ENCODE measurements at regions not wholly inside any gene's neighbourhood (a gene's known extent, or its start where the extent isn't known, plus 50 kb on each side); places are given as distances from the start of the nearest gene placed in this dataset.

DNA sequence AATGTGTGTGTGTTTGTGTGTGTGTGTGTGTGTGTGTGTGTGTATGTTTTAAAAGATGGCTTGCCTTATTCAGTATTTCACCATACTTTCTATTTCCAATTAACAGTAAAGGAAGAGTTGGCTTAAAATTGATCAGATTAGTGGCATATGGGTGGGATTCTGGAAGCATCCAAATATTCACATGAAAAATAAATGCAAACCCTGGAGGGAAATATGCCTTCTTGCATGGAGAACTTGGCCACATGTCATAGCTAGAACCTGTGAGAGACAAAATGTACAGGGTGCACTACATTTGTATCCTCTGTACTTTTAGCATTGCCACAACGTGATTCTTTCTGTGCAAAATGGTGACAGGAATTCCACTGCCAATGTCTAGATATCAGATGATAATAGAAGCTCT is 589.6 kb downstream of the ZNF674 start:
- no peak overlapping the region for H3K4me2 ChIP-seq (ENCODE audit: low read depth, low read length)
- H4K5ac ChIP-seq (ENCODE audit: low read depth, low read length): no peak overlapping the region
- no peak overlapping the region for H3K4ac ChIP-seq (ENCODE audit: low read depth, low read length)
- H3K27me3 ChIP-seq (ENCODE audit: control insufficient read depth, insufficient read depth, low read length): peaks cover 4% of the 10 kb centered on the region
- H3K79me1 ChIP-seq (ENCODE audit: low read depth in 1 of 2, low read length in 2 of 2): no peaks in the 10 kb centered on the region
- TF ChIP-seq POLR2A (IDR thresholded peaks at IDR 0.05; ENCODE audit: low read depth, low read length): no peak
- TF ChIP-seq MAZ (IDR thresholded peaks at IDR 0.05; ENCODE audit: borderline replicate concordance, low read depth, low read length): no peak
- TF ChIP-seq CHD1 (IDR thresholded peaks at IDR 0.05; ENCODE audit: low read depth, low read length): no peak
- TF ChIP-seq BHLHE40 (IDR thresholded peaks at IDR 0.05; ENCODE audit: low read depth, low read length): no peak
- no peak for TF ChIP-seq RAD21 (IDR thresholded peaks at IDR 0.05; ENCODE audit: low read length)
- no peak for TF ChIP-seq MAFK (IDR thresholded peaks at IDR 0.05; ENCODE audit: low read depth, low read length)
- no peak for TF ChIP-seq SMC3 (IDR thresholded peaks at IDR 0.05; ENCODE audit: low read depth, low read length)
- no peak for TF ChIP-seq RFX5 (IDR thresholded peaks at IDR 0.05; ENCODE audit: low read depth, low read length)
- no peak for TF ChIP-seq MXI1 (IDR thresholded peaks at IDR 0.05; ENCODE audit: borderline replicate concordance, low read depth, low read length)
- no peak for TF ChIP-seq CEBPB (IDR thresholded peaks at IDR 0.05; ENCODE audit: low read depth, low read length)
- TF ChIP-seq, protein P1, sequence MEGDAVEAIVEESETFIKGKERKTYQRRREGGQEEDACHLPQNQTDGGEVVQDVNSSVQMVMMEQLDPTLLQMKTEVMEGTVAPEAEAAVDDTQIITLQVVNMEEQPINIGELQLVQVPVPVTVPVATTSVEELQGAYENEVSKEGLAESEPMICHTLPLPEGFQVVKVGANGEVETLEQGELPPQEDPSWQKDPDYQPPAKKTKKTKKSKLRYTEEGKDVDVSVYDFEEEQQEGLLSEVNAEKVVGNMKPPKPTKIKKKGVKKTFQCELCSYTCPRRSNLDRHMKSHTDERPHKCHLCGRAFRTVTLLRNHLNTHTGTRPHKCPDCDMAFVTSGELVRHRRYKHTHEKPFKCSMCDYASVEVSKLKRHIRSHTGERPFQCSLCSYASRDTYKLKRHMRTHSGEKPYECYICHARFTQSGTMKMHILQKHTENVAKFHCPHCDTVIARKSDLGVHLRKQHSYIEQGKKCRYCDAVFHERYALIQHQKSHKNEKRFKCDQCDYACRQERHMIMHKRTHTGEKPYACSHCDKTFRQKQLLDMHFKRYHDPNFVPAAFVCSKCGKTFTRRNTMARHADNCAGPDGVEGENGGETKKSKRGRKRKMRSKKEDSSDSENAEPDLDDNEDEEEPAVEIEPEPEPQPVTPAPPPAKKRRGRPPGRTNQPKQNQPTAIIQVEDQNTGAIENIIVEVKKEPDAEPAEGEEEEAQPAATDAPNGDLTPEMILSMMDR (conservative IDR thresholded peaks at IDR 0.05; ENCODE audit: low read depth, low read length): no peak
- TF ChIP-seq FOS (IDR thresholded peaks at IDR 0.05; ENCODE audit: low read depth, low read length): no peak
- no peak for TF ChIP-seq NFE2L2 (IDR thresholded peaks at IDR 0.05; ENCODE audit: low read depth, low read length)
- H3K27ac ChIP-seq (ENCODE audit: insufficient read depth, low read length): no peak overlapping the region
- no peak overlapping the region for H3K9ac ChIP-seq (ENCODE audit: low read depth, low read length)
- H3K9me3 ChIP-seq (ENCODE audit: control insufficient read depth, insufficient read depth, low read length): no peaks in the 10 kb centered on the region; the same call in 1 of the 2 replicates
- no peak overlapping the region for H4K8ac ChIP-seq (ENCODE audit: low read depth in 2 of 2, low read length in 2 of 2)
- dilution Hi-C loops (cut with HindIII; ENCODE audit: low sequenced_read_pairs, unreplicated experiment): no loop called here
- ATAC-seq (ENCODE audit: low read depth): no peak
- H4K91ac ChIP-seq (ENCODE audit: insufficient read depth, low read depth, low read length): no peak overlapping the region
- no peak overlapping the region for H3K4me3 ChIP-seq (ENCODE audit: insufficient read depth, low read depth, low read length)
- no peak overlapping the region for H3K14ac ChIP-seq (replicated peaks; ENCODE audit: low read depth, low read length)
- CTCF ChIA-PET: no interaction called here
- no peaks in the 10 kb centered on the region for H3K4me1 ChIP-seq (ENCODE audit: control insufficient read depth, insufficient read depth, low read length)
- intact Hi-C loops (cut with micrococcal nuclease): no loop called here
- no peaks in the 10 kb centered on the region for H3K36me3 ChIP-seq (ENCODE audit: control insufficient read depth, insufficient read depth, low read length)
- H3K23ac ChIP-seq (ENCODE audit: low read depth, low read length): no peak overlapping the region
- no CpG with 5 or more reads among the region's 1 CpG for WGBS, 2 experiments (ENCODE audit: extremely low coverage in 2 of 2, insufficient read length in 1 of 2)
- no peak overlapping the region for H3K56ac ChIP-seq (ENCODE audit: extremely low read depth, insufficient read depth, low read length)
- BruUV-seq (replicated peaks): no TSS peak
- no peak overlapping the region for H2AK9ac ChIP-seq (replicated peaks; ENCODE audit: low read depth, low read length, poor library complexity)
- H3K9me1 ChIP-seq (ENCODE audit: insufficient read depth, low read length): no peaks in the 10 kb centered on the region
- no peak overlapping the region for H2AK5ac ChIP-seq (ENCODE audit: low read depth, low read length)
- H2BK20ac ChIP-seq (ENCODE audit: low read depth, low read length): no peak overlapping the region
- no peaks in the 10 kb centered on the region for H4K20me1 ChIP-seq (ENCODE audit: insufficient read depth, low read length)
- no peak overlapping the region for H2BK5ac ChIP-seq (ENCODE audit: low read depth, low read length, poor library complexity, severe bottlenecking)
- DNase-seq: no peak
- H2BK120ac ChIP-seq (ENCODE audit: low read depth, low read length): no peak overlapping the region
- no peak overlapping the region for H3K18ac ChIP-seq (ENCODE audit: low read depth, low read length)
- POLR2A ChIA-PET (ENCODE audit: unreplicated experiment): no interaction called here
- no peak overlapping the region for H2AFZ ChIP-seq (replicated peaks; ENCODE audit: low read length, poor library complexity)
- no peak overlapping the region for H2BK15ac ChIP-seq (ENCODE audit: low read depth, low read length)
- in situ Hi-C loops (cut with MboI; ENCODE audit: low sequenced_read_pairs): no loop called here

All from IMR-90 (cell line).